ENCODE measurements at regions not wholly inside any gene's neighbourhood (a gene's known extent, or its start where the extent isn't known, plus 50 kb on each side); places are given as distances from the start of the nearest gene placed in this dataset.

GRCh38 chr9:38211002-38211401, 142.0 kb upstream of the SHB start:
- TF ChIP-seq CTCF (conservative IDR thresholded peaks at IDR 0.05; ENCODE audit: low read length) (no peak), EZH2phosphoT487 (IDR thresholded peaks at IDR 0.05; ENCODE audit: borderline replicate concordance) (no peak)

Measured in Loucy (cell line).